Trophoblast cell (in vitro differentiated cells and primary cell): ENCODE measurements at regions not wholly inside any gene's neighbourhood (a gene's known extent, or its start where the extent isn't known, plus 50 kb on each side); places are given as distances from the start of the nearest gene placed in this dataset.
"Not testable (repeated sequence)": the region's sequence is repeated elsewhere in the genome, so short reads cannot be mapped to it uniquely, and the experiment has no call there.

ENCODE experiments used
- DNase-seq, 2 donors: peaks; one replicate each; pipeline ENCODE4 v3.0.0-alpha.2; 2016
- H2AFZ ChIP-seq: 2 replicates; pipeline ENCODE4 v1.6.1; 2013; ENCODE audit warnings: low read length, moderate library complexity, mild to moderate bottlenecking; ENCODE audit not compliant: insufficient read depth, poor library complexity
- H2AK5ac ChIP-seq: 2 replicates; pipeline ENCODE4 v1.6.1; 2013; ENCODE audit warnings: mild to moderate bottlenecking, low read length
- H2BK120ac ChIP-seq: 2 replicates; pipeline ENCODE4 v1.6.1; 2013; ENCODE audit warnings: low read length, mild to moderate bottlenecking, moderate library complexity; ENCODE audit not compliant: insufficient read depth, poor library complexity
- H2BK12ac ChIP-seq: 2 replicates; pipeline ENCODE4 v1.6.1; 2013; ENCODE audit warnings: mild to moderate bottlenecking, low read length, moderate library complexity
- H2BK5ac ChIP-seq: 2 replicates; pipeline ENCODE4 v1.6.1; 2013; ENCODE audit warnings: low read length, low read depth, moderate library complexity, mild to moderate bottlenecking; ENCODE audit not compliant: poor library complexity
- H3K14ac ChIP-seq: 2 replicates; pipeline ENCODE4 v1.6.1; 2013; ENCODE audit warnings: mild to moderate bottlenecking, low read length
- H3K18ac ChIP-seq: 2 replicates; pipeline ENCODE4 v1.6.1; 2013; ENCODE audit warnings: mild to moderate bottlenecking, low read length
- H3K23ac ChIP-seq: 2 replicates; pipeline ENCODE4 v1.6.1; 2013; ENCODE audit warnings: low read length
- H3K27ac ChIP-seq: 2 replicates; pipeline ENCODE4 v1.5.1; 2013; ENCODE audit warnings: low read depth, mild to moderate bottlenecking, inconsistent platforms, low read length, moderate library complexity
- H3K27me3 ChIP-seq: 2 replicates; pipeline ENCODE4 v1.6.1; 2013; ENCODE audit warnings: inconsistent platforms, mild to moderate bottlenecking, low read length, moderate library complexity; ENCODE audit not compliant: insufficient read depth
- H3K36me3 ChIP-seq, 2 experiments: 1 replicate in 1 of 2; 2 replicates in 1 of 2; pipeline ENCODE4 v1.6.1; 2013; ENCODE audit warnings: low read length in 2 of 2, mild to moderate bottlenecking in 2 of 2, moderate library complexity in 1 of 2; ENCODE audit not compliant: insufficient read depth in 2 of 2, control insufficient read depth in 1 of 2
- H3K4ac ChIP-seq: 2 replicates; pipeline ENCODE4 v1.6.1; 2013; ENCODE audit warnings: low read depth, mild to moderate bottlenecking, low read length, moderate library complexity
- H3K4me1 ChIP-seq, 2 experiments: 1 replicate in 1 of 2; 2 replicates in 1 of 2; pipeline ENCODE4 v1.6.1; 2013; ENCODE audit warnings: low read length in 2 of 2, mild to moderate bottlenecking in 2 of 2, moderate library complexity in 1 of 2; ENCODE audit not compliant: insufficient read depth in 2 of 2, control insufficient read depth in 1 of 2
- H3K4me2 ChIP-seq: 2 replicates; pipeline ENCODE4 v1.6.1; 2013; ENCODE audit warnings: inconsistent platforms, mild to moderate bottlenecking, low read length, moderate library complexity
- H3K4me3 ChIP-seq: 2 replicates; pipeline ENCODE4 v1.5.1; 2013; ENCODE audit warnings: mild to moderate bottlenecking, low read depth, low read length, inconsistent platforms
- H3K79me1 ChIP-seq: one replicate; pipeline ENCODE4 v1.6.1; 2013; ENCODE audit warnings: low read length
- H3K79me2 ChIP-seq: 2 replicates; pipeline ENCODE4 v1.6.1; 2013; ENCODE audit warnings: low read length, mild to moderate bottlenecking; ENCODE audit not compliant: control insufficient read depth, insufficient read depth, poor library complexity
- H3K9ac ChIP-seq: 2 replicates; pipeline ENCODE4 v1.6.1; 2013; ENCODE audit warnings: mild to moderate bottlenecking, low read length
- H3K9me3 ChIP-seq: 2 replicates; pipeline ENCODE4 v1.6.1; 2013; ENCODE audit warnings: low read depth, mild to moderate bottlenecking, control low read depth, inconsistent platforms, low read length; ENCODE audit not compliant: insufficient read depth
- H4K12ac ChIP-seq: 2 replicates; pipeline ENCODE4 v1.6.1; 2013; ENCODE audit warnings: low read depth, mild to moderate bottlenecking, low read length, moderate library complexity
- H4K8ac ChIP-seq: 2 replicates; pipeline ENCODE4 v1.6.1; 2013; ENCODE audit warnings: low read depth, mild to moderate bottlenecking, low read length, moderate library complexity
- H4K91ac ChIP-seq: one replicate; pipeline ENCODE4 v1.6.1; 2013; ENCODE audit warnings: low read depth, mild to moderate bottlenecking, low read length, moderate library complexity
- WGBS: extraction: QIAGEN DNeasy Blood & Tissue Kit; methylation state at CpG from one replicate; pipeline ENCODE4 v1.1.7; 2013; ENCODE audit warnings: missing lambda C conversion rate; ENCODE audit not compliant: insufficient read length, insufficient coverage; ENCODE audit errors: extremely low coverage; 5-methylcytosine and 5-hydroxymethylcytosine counted together

GRCh38 chr11:38339835-38340440 is 1741.9 kb upstream of the RAG2 start:
- no peak overlapping the region for H2BK12ac ChIP-seq
- no peak overlapping the region for H4K12ac ChIP-seq
- H4K8ac ChIP-seq = no peak overlapping the region
- no peaks in the 10 kb centered on the region for H3K36me3 ChIP-seq
- H2BK120ac ChIP-seq = no peak overlapping the region
- no peak overlapping the region for H2AK5ac ChIP-seq
- no peak overlapping the region for H4K91ac ChIP-seq
- H3K79me2 ChIP-seq = no peaks in the 10 kb centered on the region
- no peak overlapping the region for H3K27ac ChIP-seq
- H3K18ac ChIP-seq = no peak overlapping the region
- no peak overlapping the region for H3K4me3 ChIP-seq
- H3K9ac ChIP-seq = no peak overlapping the region
- no peak overlapping the region for H3K23ac ChIP-seq
- no peak overlapping the region for H3K4me2 ChIP-seq
- H3K4me1 ChIP-seq = no peaks in the 10 kb centered on the region
- H3K79me1 ChIP-seq = no peaks in the 10 kb centered on the region
- WGBS = no CpG with 5 or more reads among the region's 8 CpGs
- H2BK5ac ChIP-seq = no peak overlapping the region
- H3K27me3 ChIP-seq = no peaks in the 10 kb centered on the region
- H3K4ac ChIP-seq = no peak overlapping the region
- H3K14ac ChIP-seq = no peak overlapping the region
- H2AFZ ChIP-seq = no peak overlapping the region
- no peaks in the 10 kb centered on the region for H3K9me3 ChIP-seq
- DNase-seq = no peak

GRCh38 chr11:38338022-38338421 is 1740.0 kb upstream of the RAG2 start:
- not testable (repeated sequence) for H3K27ac ChIP-seq, H3K9me3 ChIP-seq, H4K12ac ChIP-seq, H3K4me1 ChIP-seq, H4K8ac ChIP-seq, H2AFZ ChIP-seq, DNase-seq, H3K18ac ChIP-seq, H3K79me2 ChIP-seq, H3K4me2 ChIP-seq, H3K27me3 ChIP-seq, H3K79me1 ChIP-seq, H2BK12ac ChIP-seq, H4K91ac ChIP-seq, H2BK120ac ChIP-seq, H3K4ac ChIP-seq, H2BK5ac ChIP-seq, H3K36me3 ChIP-seq, H3K14ac ChIP-seq, H3K9ac ChIP-seq, H3K4me3 ChIP-seq, H2AK5ac ChIP-seq, H3K23ac ChIP-seq
- WGBS = no CpG with 5 or more reads among the region's 5 CpGs

GRCh38 chr11:38332046-38332445 is 1734.0 kb upstream of the RAG2 start:
- no peaks in the 10 kb centered on the region for H3K4me1 ChIP-seq
- no peak overlapping the region for H3K14ac ChIP-seq
- no peak overlapping the region for H3K9ac ChIP-seq
- no peak overlapping the region for H3K27ac ChIP-seq
- no peak overlapping the region for H4K12ac ChIP-seq
- H2BK5ac ChIP-seq = no peak overlapping the region
- no peak overlapping the region for H4K91ac ChIP-seq
- DNase-seq = no peak
- H3K4ac ChIP-seq = no peak overlapping the region
- no peak overlapping the region for H2AK5ac ChIP-seq
- no peak overlapping the region for H2BK12ac ChIP-seq
- H3K27me3 ChIP-seq = no peaks in the 10 kb centered on the region
- no peak overlapping the region for H3K18ac ChIP-seq
- no CpG with 5 or more reads among the region's 3 CpGs for WGBS
- no peaks in the 10 kb centered on the region for H3K79me1 ChIP-seq
- H3K4me3 ChIP-seq = no peak overlapping the region
- H3K23ac ChIP-seq = no peak overlapping the region
- H3K36me3 ChIP-seq = no peaks in the 10 kb centered on the region
- no peak overlapping the region for H4K8ac ChIP-seq
- no peak overlapping the region for H2AFZ ChIP-seq
- no peak overlapping the region for H3K4me2 ChIP-seq
- no peaks in the 10 kb centered on the region for H3K79me2 ChIP-seq
- H3K9me3 ChIP-seq = no peaks in the 10 kb centered on the region
- no peak overlapping the region for H2BK120ac ChIP-seq

GRCh38 chr11:38330578-38330977 is 1732.5 kb upstream of the RAG2 start:
- Histone ChIP-seq H4K8ac (no peak overlapping the region), H3K9ac (no peak overlapping the region), H3K4me3 (no peak overlapping the region), H4K12ac (no peak overlapping the region), H3K36me3 (no peaks in the 10 kb centered on the region), H3K27ac (no peak overlapping the region), H3K4ac (no peak overlapping the region), H2BK120ac (no peak overlapping the region), H3K18ac (no peak overlapping the region), H3K4me2 (no peak overlapping the region), H2BK5ac (no peak overlapping the region), H3K14ac (no peak overlapping the region), H3K23ac (no peak overlapping the region), H3K79me1 (no peaks in the 10 kb centered on the region), H3K4me1 (no peaks in the 10 kb centered on the region), H4K91ac (no peak overlapping the region), H3K79me2 (no peaks in the 10 kb centered on the region), H3K27me3 (no peaks in the 10 kb centered on the region), H3K9me3 (no peaks in the 10 kb centered on the region), H2AK5ac (no peak overlapping the region), H2AFZ (no peak overlapping the region), H2BK12ac (no peak overlapping the region)
- DNase-seq = no peak
- WGBS = no CpG with 5 or more reads among the region's 3 CpGs
